GM23338 (cell line): ENCODE measurements at regions not wholly inside any gene's neighbourhood (a gene's known extent, or its start where the extent isn't known, plus 50 kb on each side); places are given as distances from the start of the nearest gene placed in this dataset.

Experiments used
- ATAC-seq: fragments of 200-7000 bp; cut with Tn5 transposase; 3 replicates; pipeline ENCODE4 v1.9.1; 2020
- DNase-seq: peaks from one replicate; pipeline ENCODE4 v3.0.0-alpha.2; 2015; ENCODE audit warnings: low spot score
- H2AFZ ChIP-seq: fragments of 200-600 bp; sonication (generic); 2 replicates; pipeline ENCODE4 v1.8.0; 2016; ENCODE audit warnings: antibody characterized with exemption, mild to moderate bottlenecking, moderate library complexity
- H3F3A ChIP-seq: fragments of 200-600 bp; sonication (generic); replicated peaks from 2 replicates; pipeline ENCODE4 v1.8.0; 2017; ENCODE audit warnings: antibody characterized with exemption, mixed run types, low read depth
- H3K27ac ChIP-seq: fragments of 200-600 bp; sonication (generic); 2 replicates; pipeline ENCODE4 v1.6.1; 2016; ENCODE audit warnings: low read depth
- H3K27me3 ChIP-seq: fragments of 200-600 bp; sonication (generic); 2 replicates; pipeline ENCODE4 v1.8.0; 2016; ENCODE audit warnings: mild to moderate bottlenecking, mixed run types, moderate library complexity; ENCODE audit not compliant: insufficient read depth
- H3K36me3 ChIP-seq: fragments of 200-600 bp; sonication (generic); 2 replicates; pipeline ENCODE4 v1.8.0; 2016; ENCODE audit warnings: mild to moderate bottlenecking; ENCODE audit not compliant: insufficient read depth
- H3K4me1 ChIP-seq: fragments of 200-600 bp; sonication (generic); 2 replicates; pipeline ENCODE4 v1.8.0; 2016; ENCODE audit warnings: mild to moderate bottlenecking, moderate library complexity; ENCODE audit not compliant: insufficient read depth
- H3K4me2 ChIP-seq: fragments of 200-600 bp; sonication (generic); 2 replicates; pipeline ENCODE4 v1.7.1; 2017; ENCODE audit warnings: mixed run types
- H3K4me3 ChIP-seq: fragments of 200-600 bp; sonication (generic); 2 replicates; pipeline ENCODE4 v1.6.1; 2016; ENCODE audit warnings: mixed run types
- H3K79me2 ChIP-seq: fragments of 200-600 bp; sonication (generic); replicated peaks from 2 replicates; pipeline ENCODE4 v1.8.0; 2017; ENCODE audit warnings: mild to moderate bottlenecking; ENCODE audit not compliant: insufficient read depth
- H3K9me2 ChIP-seq: fragments of 200-600 bp; sonication (generic); 2 replicates; pipeline ENCODE4 v1.8.0; 2017; ENCODE audit not compliant: insufficient read depth
- H4K20me1 ChIP-seq: fragments of 200-600 bp; sonication (generic); replicated peaks from 2 replicates; pipeline ENCODE4 v1.8.0; 2017; ENCODE audit warnings: mild to moderate bottlenecking; ENCODE audit not compliant: insufficient read depth
- H3K27ac Mint-ChIP-seq: 2 replicates; pipeline ENCODE4 v1.8.0; 2020; ENCODE audit warnings: inconsistent platforms, mild to moderate bottlenecking, moderate library complexity, mixed read lengths
- H3K27me3 Mint-ChIP-seq: 3 replicates; pipeline ENCODE4 v1.8.0; 2022; ENCODE audit warnings: low read depth, mild to moderate bottlenecking, moderate library complexity, mixed read lengths, inconsistent platforms; ENCODE audit not compliant: insufficient read depth, poor library complexity
- H3K36me3 Mint-ChIP-seq: 3 replicates; pipeline ENCODE4 v1.8.0; 2021; ENCODE audit warnings: low read depth, mild to moderate bottlenecking, inconsistent platforms, moderate library complexity, mixed read lengths
- H3K4me1 Mint-ChIP-seq: 3 replicates; pipeline ENCODE4 v1.8.0; 2020; ENCODE audit warnings: mild to moderate bottlenecking, inconsistent platforms, mixed read lengths
- H3K4me3 Mint-ChIP-seq: 3 replicates; pipeline ENCODE4 v1.8.0; 2021; ENCODE audit warnings: moderate library complexity, mild to moderate bottlenecking, inconsistent platforms, mixed read lengths
- H3K9me3 Mint-ChIP-seq: 3 replicates; pipeline ENCODE4 v1.8.0; 2020; ENCODE audit warnings: moderate library complexity, mild to moderate bottlenecking, inconsistent platforms, mixed read lengths
- CREB1 ChIP-seq: fragments of 250-450 bp; sonication (Bioruptor Pico); IDR thresholded peaks from 2 replicates; pipeline ENCODE4 v1.5.0; 2020; ENCODE audit warnings: low read depth, mild to moderate bottlenecking, moderate library complexity
- EZH2 ChIP-seq: fragments of 200-600 bp; sonication (generic); IDR thresholded peaks from one replicate; pipeline ENCODE4 v1.8.0; 2017; ENCODE audit warnings: antibody characterized with exemption, mild to moderate bottlenecking, low read depth; ENCODE audit not compliant: unreplicated experiment
- EZH2phosphoT487 ChIP-seq: fragments of 200-600 bp; sonication (generic); IDR thresholded peaks from one replicate; pipeline ENCODE4 v1.8.1; 2018; ENCODE audit warnings: antibody characterized with exemption; ENCODE audit not compliant: unreplicated experiment
- JUNB ChIP-seq: IDR thresholded peaks from one replicate; pipeline ENCODE4 v1.6.1; 2016; ENCODE audit warnings: antibody characterized with exemption; ENCODE audit not compliant: unreplicated experiment
- NANOG ChIP-seq: IDR thresholded peaks from 2 replicates; pipeline ENCODE4 v1.6.1; 2016; ENCODE audit warnings: antibody characterized with exemption, borderline replicate concordance
- POLR2AphosphoS5 ChIP-seq: IDR thresholded peaks from 2 replicates; pipeline ENCODE4 v1.6.1; 2016; ENCODE audit warnings: antibody characterized with exemption, low read depth
- STAT1 ChIP-seq: IDR thresholded peaks from one replicate; pipeline ENCODE4 v1.6.1; 2016; ENCODE audit warnings: antibody characterized with exemption; ENCODE audit not compliant: unreplicated experiment
- ZNF114 ChIP-seq: fragments of 250-450 bp; sonication (Bioruptor Pico); IDR thresholded peaks from 2 replicates; pipeline ENCODE4 v1.5.0; 2020; ENCODE audit warnings: mild to moderate bottlenecking, moderate library complexity
- ZNF331 ChIP-seq: fragments of 250-450 bp; sonication (Bioruptor Pico); IDR thresholded peaks from 2 replicates; pipeline ENCODE4 v1.5.0; 2020; ENCODE audit warnings: low read depth, mild to moderate bottlenecking, moderate library complexity
- TF ChIP-seq, protein P1 (sequence below): fragments of 250-450 bp; sonication (Bioruptor Pico); IDR thresholded peaks from 2 replicates; pipeline ENCODE4 v1.5.0; 2020; ENCODE audit warnings: mild to moderate bottlenecking, moderate library complexity
- TF ChIP-seq, protein P2 (sequence below): IDR thresholded peaks from 2 replicates; pipeline ENCODE4 v1.6.1; 2016; ENCODE audit warnings: antibody characterized with exemption
- TF ChIP-seq, protein P3 (sequence below): IDR thresholded peaks from one replicate; pipeline ENCODE4 v1.6.1; 2018; ENCODE audit warnings: antibody characterized with exemption; ENCODE audit not compliant: unreplicated experiment
- TF ChIP-seq, protein P4 (sequence below), 2 experiments: fragments of 200-600 bp in 1 of 2; sonication (generic) in 1 of 2; conservative IDR thresholded peaks; 2 replicates each; pipeline versions ENCODE4 v1.5.1 to v1.6.1; 2016 to 2017; ENCODE audit warnings: antibody characterized with exemption in 2 of 2, low read depth in 2 of 2, mild to moderate bottlenecking in 2 of 2, moderate library complexity in 1 of 2

DNA sequence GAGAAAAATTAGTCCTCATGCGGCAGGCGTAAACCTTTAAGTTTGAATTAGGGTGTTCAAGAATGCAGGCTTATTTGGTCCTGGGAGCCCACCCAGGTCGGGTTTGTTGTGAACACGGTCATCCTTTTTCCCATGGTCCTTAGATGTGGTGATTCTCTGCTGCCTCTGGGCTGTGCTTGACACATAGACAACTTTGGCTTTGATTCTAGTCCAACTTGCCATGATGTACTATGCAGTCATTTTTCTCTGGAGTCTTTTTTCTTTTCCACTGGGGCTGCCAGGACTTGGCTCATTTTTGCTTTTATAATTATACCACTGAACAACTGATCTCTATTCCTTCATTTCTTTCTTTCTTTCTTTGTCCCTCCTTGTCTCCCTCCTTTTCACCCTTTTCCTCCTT is 218.6 kb downstream of the SREK1 start:
- 0 out of 3 replicates have a peak, but pooled peaks cover 3% of the 10 kb centered on the region for H3K4me1 Mint-ChIP-seq
- Histone ChIP-seq H3K9me2 (peaks cover 9% of the 10 kb centered on the region; the same call in 1 of the 2 replicates), H4K20me1 (no peaks in the 10 kb centered on the region), H3K4me1 (no peaks in the 10 kb centered on the region), H3K79me2 (no peaks in the 10 kb centered on the region), H3K4me2 (no peak overlapping the region), H3K36me3 (no peaks in the 10 kb centered on the region), H2AFZ (no peak overlapping the region), H3K4me3 (no peak overlapping the region), H3K27me3 (no peaks in the 10 kb centered on the region), H3F3A (no peaks in the 10 kb centered on the region), H3K27ac (no peak overlapping the region)
- no peak overlapping the region for H3K4me3 Mint-ChIP-seq
- H3K27ac Mint-ChIP-seq, result no peak overlapping the region
- no peaks in the 10 kb centered on the region for H3K9me3 Mint-ChIP-seq
- no peak for DNase-seq
- peaks cover 5% of the 10 kb centered on the region for H3K27me3 Mint-ChIP-seq
- no peak for ATAC-seq
- no peaks in the 10 kb centered on the region for H3K36me3 Mint-ChIP-seq
- TF ChIP-seq ZNF331, result no peak
- TF ChIP-seq, protein P1, sequence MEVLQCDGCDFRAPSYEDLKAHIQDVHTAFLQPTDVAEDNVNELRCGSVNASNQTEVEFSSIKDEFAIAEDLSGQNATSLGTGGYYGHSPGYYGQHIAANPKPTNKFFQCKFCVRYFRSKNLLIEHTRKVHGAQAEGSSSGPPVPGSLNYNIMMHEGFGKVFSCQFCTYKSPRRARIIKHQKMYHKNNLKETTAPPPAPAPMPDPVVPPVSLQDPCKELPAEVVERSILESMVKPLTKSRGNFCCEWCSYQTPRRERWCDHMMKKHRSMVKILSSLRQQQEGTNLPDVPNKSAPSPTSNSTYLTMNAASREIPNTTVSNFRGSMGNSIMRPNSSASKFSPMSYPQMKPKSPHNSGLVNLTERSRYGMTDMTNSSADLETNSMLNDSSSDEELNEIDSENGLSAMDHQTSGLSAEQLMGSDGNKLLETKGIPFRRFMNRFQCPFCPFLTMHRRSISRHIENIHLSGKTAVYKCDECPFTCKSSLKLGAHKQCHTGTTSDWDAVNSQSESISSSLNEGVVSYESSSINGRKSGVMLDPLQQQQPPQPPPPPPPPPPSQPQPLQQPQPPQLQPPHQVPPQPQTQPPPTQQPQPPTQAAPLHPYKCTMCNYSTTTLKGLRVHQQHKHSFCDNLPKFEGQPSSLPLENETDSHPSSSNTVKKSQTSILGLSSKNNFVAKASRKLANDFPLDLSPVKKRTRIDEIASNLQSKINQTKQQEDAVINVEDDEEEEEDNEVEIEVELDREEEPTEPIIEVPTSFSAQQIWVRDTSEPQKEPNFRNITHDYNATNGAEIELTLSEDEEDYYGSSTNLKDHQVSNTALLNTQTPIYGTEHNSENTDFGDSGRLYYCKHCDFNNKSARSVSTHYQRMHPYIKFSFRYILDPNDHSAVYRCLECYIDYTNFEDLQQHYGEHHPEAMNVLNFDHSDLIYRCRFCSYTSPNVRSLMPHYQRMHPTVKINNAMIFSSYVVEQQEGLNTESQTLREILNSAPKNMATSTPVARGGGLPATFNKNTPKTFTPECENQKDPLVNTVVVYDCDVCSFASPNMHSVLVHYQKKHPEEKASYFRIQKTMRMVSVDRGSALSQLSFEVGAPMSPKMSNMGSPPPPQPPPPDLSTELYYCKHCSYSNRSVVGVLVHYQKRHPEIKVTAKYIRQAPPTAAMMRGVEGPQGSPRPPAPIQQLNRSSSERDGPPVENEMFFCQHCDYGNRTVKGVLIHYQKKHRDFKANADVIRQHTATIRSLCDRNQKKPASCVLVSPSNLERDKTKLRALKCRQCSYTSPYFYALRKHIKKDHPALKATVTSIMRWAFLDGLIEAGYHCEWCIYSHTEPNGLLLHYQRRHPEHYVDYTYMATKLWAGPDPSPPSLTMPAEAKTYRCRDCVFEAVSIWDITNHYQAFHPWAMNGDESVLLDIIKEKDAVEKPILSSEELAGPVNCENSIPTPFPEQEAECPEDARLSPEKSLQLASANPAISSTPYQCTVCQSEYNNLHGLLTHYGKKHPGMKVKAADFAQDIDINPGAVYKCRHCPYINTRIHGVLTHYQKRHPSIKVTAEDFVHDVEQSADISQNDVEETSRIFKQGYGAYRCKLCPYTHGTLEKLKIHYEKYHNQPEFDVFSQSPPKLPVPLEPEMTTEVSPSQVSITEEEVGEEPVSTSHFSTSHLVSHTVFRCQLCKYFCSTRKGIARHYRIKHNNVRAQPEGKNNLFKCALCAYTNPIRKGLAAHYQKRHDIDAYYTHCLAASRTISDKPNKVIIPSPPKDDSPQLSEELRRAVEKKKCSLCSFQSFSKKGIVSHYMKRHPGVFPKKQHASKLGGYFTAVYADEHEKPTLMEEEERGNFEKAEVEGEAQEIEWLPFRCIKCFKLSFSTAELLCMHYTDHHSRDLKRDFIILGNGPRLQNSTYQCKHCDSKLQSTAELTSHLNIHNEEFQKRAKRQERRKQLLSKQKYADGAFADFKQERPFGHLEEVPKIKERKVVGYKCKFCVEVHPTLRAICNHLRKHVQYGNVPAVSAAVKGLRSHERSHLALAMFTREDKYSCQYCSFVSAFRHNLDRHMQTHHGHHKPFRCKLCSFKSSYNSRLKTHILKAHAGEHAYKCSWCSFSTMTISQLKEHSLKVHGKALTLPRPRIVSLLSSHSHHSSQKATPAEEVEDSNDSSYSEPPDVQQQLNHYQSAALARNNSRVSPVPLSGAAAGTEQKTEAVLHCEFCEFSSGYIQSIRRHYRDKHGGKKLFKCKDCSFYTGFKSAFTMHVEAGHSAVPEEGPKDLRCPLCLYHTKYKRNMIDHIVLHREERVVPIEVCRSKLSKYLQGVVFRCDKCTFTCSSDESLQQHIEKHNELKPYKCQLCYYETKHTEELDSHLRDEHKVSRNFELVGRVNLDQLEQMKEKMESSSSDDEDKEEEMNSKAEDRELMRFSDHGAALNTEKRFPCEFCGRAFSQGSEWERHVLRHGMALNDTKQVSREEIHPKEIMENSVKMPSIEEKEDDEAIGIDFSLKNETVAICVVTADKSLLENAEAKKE, result no peak
- TF ChIP-seq ZNF114 (CRISPR knock-in tag), result no peak
- TF ChIP-seq NANOG, result no peak
- no peak for TF ChIP-seq EZH2phosphoT487
- TF ChIP-seq STAT1, result no peak
- TF ChIP-seq, protein P2, sequence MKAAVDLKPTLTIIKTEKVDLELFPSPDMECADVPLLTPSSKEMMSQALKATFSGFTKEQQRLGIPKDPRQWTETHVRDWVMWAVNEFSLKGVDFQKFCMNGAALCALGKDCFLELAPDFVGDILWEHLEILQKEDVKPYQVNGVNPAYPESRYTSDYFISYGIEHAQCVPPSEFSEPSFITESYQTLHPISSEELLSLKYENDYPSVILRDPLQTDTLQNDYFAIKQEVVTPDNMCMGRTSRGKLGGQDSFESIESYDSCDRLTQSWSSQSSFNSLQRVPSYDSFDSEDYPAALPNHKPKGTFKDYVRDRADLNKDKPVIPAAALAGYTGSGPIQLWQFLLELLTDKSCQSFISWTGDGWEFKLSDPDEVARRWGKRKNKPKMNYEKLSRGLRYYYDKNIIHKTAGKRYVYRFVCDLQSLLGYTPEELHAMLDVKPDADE, result no peak
- no peak for TF ChIP-seq EZH2
- TF ChIP-seq, protein P3, sequence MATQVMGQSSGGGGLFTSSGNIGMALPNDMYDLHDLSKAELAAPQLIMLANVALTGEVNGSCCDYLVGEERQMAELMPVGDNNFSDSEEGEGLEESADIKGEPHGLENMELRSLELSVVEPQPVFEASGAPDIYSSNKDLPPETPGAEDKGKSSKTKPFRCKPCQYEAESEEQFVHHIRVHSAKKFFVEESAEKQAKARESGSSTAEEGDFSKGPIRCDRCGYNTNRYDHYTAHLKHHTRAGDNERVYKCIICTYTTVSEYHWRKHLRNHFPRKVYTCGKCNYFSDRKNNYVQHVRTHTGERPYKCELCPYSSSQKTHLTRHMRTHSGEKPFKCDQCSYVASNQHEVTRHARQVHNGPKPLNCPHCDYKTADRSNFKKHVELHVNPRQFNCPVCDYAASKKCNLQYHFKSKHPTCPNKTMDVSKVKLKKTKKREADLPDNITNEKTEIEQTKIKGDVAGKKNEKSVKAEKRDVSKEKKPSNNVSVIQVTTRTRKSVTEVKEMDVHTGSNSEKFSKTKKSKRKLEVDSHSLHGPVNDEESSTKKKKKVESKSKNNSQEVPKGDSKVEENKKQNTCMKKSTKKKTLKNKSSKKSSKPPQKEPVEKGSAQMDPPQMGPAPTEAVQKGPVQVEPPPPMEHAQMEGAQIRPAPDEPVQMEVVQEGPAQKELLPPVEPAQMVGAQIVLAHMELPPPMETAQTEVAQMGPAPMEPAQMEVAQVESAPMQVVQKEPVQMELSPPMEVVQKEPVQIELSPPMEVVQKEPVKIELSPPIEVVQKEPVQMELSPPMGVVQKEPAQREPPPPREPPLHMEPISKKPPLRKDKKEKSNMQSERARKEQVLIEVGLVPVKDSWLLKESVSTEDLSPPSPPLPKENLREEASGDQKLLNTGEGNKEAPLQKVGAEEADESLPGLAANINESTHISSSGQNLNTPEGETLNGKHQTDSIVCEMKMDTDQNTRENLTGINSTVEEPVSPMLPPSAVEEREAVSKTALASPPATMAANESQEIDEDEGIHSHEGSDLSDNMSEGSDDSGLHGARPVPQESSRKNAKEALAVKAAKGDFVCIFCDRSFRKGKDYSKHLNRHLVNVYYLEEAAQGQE, result no peak
- TF ChIP-seq, protein P4, sequence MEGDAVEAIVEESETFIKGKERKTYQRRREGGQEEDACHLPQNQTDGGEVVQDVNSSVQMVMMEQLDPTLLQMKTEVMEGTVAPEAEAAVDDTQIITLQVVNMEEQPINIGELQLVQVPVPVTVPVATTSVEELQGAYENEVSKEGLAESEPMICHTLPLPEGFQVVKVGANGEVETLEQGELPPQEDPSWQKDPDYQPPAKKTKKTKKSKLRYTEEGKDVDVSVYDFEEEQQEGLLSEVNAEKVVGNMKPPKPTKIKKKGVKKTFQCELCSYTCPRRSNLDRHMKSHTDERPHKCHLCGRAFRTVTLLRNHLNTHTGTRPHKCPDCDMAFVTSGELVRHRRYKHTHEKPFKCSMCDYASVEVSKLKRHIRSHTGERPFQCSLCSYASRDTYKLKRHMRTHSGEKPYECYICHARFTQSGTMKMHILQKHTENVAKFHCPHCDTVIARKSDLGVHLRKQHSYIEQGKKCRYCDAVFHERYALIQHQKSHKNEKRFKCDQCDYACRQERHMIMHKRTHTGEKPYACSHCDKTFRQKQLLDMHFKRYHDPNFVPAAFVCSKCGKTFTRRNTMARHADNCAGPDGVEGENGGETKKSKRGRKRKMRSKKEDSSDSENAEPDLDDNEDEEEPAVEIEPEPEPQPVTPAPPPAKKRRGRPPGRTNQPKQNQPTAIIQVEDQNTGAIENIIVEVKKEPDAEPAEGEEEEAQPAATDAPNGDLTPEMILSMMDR (conservative IDR thresholded peaks at IDR 0.05; ENCODE audit: low read depth in 2 of 2), result no peak
- TF ChIP-seq CREB1 (CRISPR knock-in tag), result no peak
- no peak for TF ChIP-seq JUNB
- TF ChIP-seq POLR2AphosphoS5, result no peak
